ENCODE measurements at regions not wholly inside any gene's neighbourhood (a gene's known extent, or its start where the extent isn't known, plus 50 kb on each side); places are given as distances from the start of the nearest gene placed in this dataset.

DNA sequence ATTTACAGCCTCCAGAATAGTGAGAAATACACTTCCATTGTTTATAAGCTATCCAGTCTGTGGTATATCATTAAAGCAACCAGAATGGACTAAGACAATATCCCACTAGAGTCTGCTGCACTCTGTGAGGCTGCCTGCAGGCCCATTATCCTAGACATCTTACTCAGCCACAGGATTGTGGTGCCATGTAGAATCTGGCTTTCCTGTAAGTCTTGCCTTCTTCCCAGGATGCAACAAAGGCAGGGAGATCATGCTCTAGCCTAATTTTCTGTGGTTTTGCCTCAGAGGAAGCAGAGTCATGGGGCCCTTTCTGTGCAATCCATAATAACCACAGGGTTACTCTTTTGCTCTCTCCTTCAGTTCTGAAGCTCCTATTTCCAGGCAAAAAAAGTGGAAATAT lies 299.1 kb upstream of the DEPDC1 start:
- TF ChIP-seq, protein P1, sequence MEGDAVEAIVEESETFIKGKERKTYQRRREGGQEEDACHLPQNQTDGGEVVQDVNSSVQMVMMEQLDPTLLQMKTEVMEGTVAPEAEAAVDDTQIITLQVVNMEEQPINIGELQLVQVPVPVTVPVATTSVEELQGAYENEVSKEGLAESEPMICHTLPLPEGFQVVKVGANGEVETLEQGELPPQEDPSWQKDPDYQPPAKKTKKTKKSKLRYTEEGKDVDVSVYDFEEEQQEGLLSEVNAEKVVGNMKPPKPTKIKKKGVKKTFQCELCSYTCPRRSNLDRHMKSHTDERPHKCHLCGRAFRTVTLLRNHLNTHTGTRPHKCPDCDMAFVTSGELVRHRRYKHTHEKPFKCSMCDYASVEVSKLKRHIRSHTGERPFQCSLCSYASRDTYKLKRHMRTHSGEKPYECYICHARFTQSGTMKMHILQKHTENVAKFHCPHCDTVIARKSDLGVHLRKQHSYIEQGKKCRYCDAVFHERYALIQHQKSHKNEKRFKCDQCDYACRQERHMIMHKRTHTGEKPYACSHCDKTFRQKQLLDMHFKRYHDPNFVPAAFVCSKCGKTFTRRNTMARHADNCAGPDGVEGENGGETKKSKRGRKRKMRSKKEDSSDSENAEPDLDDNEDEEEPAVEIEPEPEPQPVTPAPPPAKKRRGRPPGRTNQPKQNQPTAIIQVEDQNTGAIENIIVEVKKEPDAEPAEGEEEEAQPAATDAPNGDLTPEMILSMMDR (IDR thresholded peaks at IDR 0.05; ENCODE audit: low read depth, low read length, missing input control), result no peak
- no peak for TF ChIP-seq GABPA (IDR thresholded peaks at IDR 0.05 in 1 of 2, conservative IDR thresholded peaks at IDR 0.05 in 1 of 2)
- TF ChIP-seq TAF1 (conservative IDR thresholded peaks at IDR 0.05), result no peak
- TF ChIP-seq REST (IDR thresholded peaks at IDR 0.05), result no peak
- TF ChIP-seq RXRA (IDR thresholded peaks at IDR 0.05), result no peak
- TF ChIP-seq JUND (IDR thresholded peaks at IDR 0.05), result no peak
- no peak for TF ChIP-seq NR2F2 (IDR thresholded peaks at IDR 0.05)
- no peak for TF ChIP-seq RAD21 (IDR thresholded peaks at IDR 0.05)
- no peak for TF ChIP-seq HNF4A (conservative IDR thresholded peaks at IDR 0.05)
- TF ChIP-seq ZBTB33 (IDR thresholded peaks at IDR 0.05), result no peak
- TF ChIP-seq YY1 (IDR thresholded peaks at IDR 0.05), result no peak
